GM23338 (cell line): ENCODE measurements at regions not wholly inside any gene's neighbourhood (a gene's known extent, or its start where the extent isn't known, plus 50 kb on each side); places are given as distances from the start of the nearest gene placed in this dataset.

Experiments used
- CTCF ChIP-seq, 2 experiments: fragments of 200-600 bp in 1 of 2; sonication (generic) in 1 of 2; conservative IDR thresholded peaks; 2 replicates each; pipeline versions ENCODE4 v1.5.1 to v1.6.1; 2016 to 2017; ENCODE audit warnings: antibody characterized with exemption in 2 of 2, low read depth in 2 of 2, mild to moderate bottlenecking in 2 of 2, moderate library complexity in 1 of 2
- ETS1 ChIP-seq: IDR thresholded peaks from 2 replicates; pipeline ENCODE4 v1.6.1; 2016; ENCODE audit warnings: antibody characterized with exemption
- EZH2 ChIP-seq: fragments of 200-600 bp; sonication (generic); IDR thresholded peaks from one replicate; pipeline ENCODE4 v1.8.0; 2017; ENCODE audit warnings: antibody characterized with exemption, mild to moderate bottlenecking, low read depth; ENCODE audit not compliant: unreplicated experiment
- EZH2phosphoT487 ChIP-seq: fragments of 200-600 bp; sonication (generic); IDR thresholded peaks from one replicate; pipeline ENCODE4 v1.8.1; 2018; ENCODE audit warnings: antibody characterized with exemption; ENCODE audit not compliant: unreplicated experiment
- POLR2AphosphoS5 ChIP-seq: IDR thresholded peaks from 2 replicates; pipeline ENCODE4 v1.6.1; 2016; ENCODE audit warnings: antibody characterized with exemption, low read depth
- REST ChIP-seq: IDR thresholded peaks from one replicate; pipeline ENCODE4 v1.6.1; 2018; ENCODE audit warnings: antibody characterized with exemption; ENCODE audit not compliant: unreplicated experiment
- ZNF114 ChIP-seq: fragments of 250-450 bp; sonication (Bioruptor Pico); IDR thresholded peaks from 2 replicates; pipeline ENCODE4 v1.5.0; 2020; ENCODE audit warnings: mild to moderate bottlenecking, moderate library complexity

- TF ChIP-seq POLR2AphosphoS5 (no peak), CTCF (conservative IDR thresholded peaks at IDR 0.05; ENCODE audit: low read depth in 2 of 2) (no peak), EZH2phosphoT487 (no peak), EZH2 (no peak), ETS1 (no peak), ZNF114 (CRISPR knock-in tag) (no peak), REST (no peak)
Observed at GRCh38 chr5:96146675-96147074, 185.0 kb upstream of the ELL2 start.
